Stimulated activated CD4-positive, alpha-beta T cell treated with anti-CD3 and anti-CD28 coated beads, Interleukin-4, amount 100 ng/mL, for 1 hour (primary cell): ENCODE measurements at regions not wholly inside any gene's neighbourhood (a gene's known extent, or its start where the extent isn't known, plus 50 kb on each side); places are given as distances from the start of the nearest gene placed in this dataset.
"Not testable (repeated sequence)": the region's sequence is repeated elsewhere in the genome, so short reads cannot be mapped to it uniquely, and the experiment has no call there.

Experiments used
- DNase-seq: peaks from one replicate; pipeline ENCODE4 v3.0.0-alpha.2; 2020

- no peak for DNase-seq
Measured at GRCh38 chr14:105581551-105582341, 55.4 kb downstream of the TMEM121 start.

DNA sequence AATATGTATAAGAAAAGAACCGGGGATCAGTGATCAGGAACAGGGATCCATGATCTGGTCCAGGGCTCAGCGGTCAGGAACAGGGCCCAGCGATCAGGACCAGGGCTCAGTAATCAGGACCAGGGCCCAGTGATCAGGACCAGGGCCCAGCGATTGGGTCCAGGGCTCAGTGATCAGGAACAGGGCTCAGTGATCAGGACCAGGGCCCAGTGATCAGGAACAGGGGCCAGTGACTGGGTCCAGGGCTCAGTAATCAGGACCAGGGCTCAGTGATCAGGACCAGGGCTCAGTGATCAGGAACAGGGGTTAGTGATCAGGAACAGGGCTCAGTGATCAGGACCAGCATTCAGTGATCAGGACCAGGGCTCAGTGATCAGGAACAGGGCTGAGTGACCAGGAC is 56.3 kb downstream of the TMEM121 start:
- no peak for DNase-seq

DNA sequence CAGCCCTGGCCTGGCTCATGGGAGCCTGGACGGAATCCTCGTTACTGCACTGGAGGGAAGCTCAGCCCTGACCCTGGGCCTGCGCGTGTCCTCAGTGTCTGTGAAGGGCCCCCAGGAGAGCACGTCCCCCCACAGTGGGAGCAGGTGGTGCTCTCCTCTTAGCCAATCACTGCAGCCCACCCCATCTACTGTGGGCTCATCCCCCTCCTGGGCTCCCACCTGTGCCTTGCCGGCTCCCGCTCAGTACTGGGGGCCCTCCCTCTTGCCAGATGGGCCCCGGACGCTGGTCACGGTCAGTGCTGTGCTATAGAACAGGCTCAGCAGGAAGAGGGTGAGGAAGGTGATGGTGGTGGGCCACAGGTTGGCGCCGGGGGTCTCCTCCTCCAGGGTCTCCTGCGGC is 57.5 kb downstream of the TMEM121 start:
- DNase-seq = not testable (repeated sequence)

DNA sequence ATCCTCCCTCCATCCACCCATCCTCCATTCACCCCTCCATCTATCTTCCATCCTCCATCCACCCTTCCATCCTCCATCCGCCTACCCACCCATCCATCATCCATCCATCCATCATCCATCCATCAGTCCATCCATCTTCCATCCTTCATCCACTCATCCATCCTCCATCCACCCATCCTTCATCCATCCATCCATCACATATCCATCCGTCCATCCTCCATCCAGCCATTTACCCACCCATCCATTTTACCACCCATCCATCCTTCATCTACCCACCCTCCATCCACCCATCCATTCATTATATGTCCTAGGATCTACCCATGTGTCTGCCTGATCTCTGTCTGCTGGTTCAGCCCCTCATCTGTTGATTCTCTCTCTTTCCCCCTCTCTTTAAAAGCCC is 58.9 kb downstream of the TMEM121 start:
- DNase-seq = not testable (repeated sequence)

GRCh38 chr14:105585722-105586121 is 59.3 kb downstream of the TMEM121 start:
- not testable (repeated sequence) for DNase-seq

GRCh38 chr14:105586144-105586872 is 59.9 kb downstream of the TMEM121 start:
- not testable (repeated sequence) for DNase-seq

- DNase-seq = not testable (repeated sequence)
Measured at GRCh38 chr14:105587034-105587433, 60.7 kb downstream of the TMEM121 start.

DNA sequence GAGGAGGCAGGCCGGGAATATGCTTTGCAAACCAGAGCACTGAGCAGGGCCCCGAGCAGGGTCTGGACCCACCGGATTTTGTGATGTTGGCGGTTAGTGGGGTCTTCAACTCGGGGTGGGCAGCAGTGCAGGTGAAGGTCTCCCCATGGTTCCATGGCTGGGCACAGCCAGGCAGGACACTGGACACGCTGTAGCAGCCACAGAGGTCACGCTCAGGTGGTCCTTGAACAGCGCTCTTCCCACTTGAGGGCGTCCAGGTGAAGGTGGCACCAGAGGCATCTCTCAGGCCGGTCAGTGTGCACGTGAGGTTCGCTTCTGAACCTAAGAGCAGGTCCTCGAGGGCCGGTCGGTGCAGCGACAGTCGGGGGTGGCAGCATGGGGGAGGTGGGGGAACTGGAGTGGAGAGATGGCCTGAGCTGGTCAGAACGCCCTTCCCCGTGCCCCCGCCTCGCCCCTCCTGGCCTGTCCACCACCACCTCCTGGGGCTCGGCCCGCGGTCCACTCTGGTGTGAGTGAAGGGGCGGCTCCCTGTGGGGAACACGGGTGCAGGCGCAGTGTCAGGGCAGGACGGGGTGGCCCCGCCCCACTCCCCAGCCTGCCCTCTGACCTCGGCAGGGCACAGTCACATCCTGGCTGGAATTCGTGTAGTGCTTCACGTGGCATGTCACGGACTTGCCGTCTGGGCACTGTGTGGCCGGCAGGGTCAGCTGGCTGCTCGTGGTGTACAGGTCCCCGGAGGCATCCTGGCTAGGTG is 61.3 kb downstream of the TMEM121 start:
- DNase-seq = not testable (repeated sequence)

DNA sequence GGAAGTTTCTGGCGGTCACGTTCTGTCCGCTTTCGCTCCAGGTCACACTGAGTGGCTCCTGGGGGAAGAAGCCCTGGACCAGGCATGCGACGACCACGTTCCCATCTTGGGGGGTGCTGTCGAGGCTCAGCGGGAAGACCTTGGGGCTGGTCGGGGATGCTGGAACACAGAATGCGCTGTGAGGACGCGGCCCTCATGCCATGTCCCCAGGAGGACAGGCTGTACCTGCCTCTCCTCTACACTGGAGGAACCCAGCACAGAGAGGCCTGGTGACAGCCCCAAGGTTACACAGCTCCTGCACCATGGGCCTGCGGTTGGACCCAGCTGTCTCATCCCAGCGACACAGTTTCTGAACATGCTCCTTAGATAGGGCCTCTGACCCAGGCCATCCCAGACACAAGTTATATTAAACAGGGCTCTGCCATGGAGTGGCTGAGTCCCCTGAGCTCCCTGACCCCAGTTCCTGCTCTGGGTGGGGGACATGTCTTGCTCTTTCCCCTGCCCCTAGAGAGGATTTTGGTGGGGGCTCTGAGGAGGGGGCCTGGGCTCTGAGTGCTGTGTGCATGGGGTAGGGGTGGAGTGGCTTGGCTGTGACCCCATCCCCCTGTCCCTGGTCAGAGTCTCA is 62.0 kb downstream of the TMEM121 start:
- DNase-seq = no peak

- DNase-seq = no peak
Measured at GRCh38 chr14:105589161-105589925, 63.0 kb downstream of the TMEM121 start.

GRCh38 chr14:105589926-105590185 is 63.5 kb downstream of the TMEM121 start:
- DNase-seq = not testable (repeated sequence)

DNA sequence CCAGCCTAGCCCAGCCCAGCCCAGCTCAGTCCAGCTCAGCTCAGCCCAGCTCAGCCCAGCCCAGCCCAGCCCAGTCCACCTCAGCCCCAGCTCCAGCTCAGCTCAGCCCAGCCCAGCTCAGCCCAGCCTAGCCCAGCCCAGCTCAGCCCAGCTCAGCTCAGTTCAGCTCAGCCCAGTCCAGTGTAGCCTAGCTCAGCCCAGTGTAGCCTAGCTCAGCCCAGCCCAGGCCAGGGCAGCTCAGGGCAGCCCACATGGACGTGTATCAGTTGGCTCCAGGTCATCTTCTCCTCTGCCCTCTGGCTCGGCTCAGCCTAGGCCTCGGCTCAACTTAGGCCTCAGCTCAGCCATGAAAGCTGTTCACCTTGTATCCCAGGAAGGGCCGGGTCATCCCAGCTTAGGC is 64.7 kb downstream of the TMEM121 start:
- no peak for DNase-seq

DNA sequence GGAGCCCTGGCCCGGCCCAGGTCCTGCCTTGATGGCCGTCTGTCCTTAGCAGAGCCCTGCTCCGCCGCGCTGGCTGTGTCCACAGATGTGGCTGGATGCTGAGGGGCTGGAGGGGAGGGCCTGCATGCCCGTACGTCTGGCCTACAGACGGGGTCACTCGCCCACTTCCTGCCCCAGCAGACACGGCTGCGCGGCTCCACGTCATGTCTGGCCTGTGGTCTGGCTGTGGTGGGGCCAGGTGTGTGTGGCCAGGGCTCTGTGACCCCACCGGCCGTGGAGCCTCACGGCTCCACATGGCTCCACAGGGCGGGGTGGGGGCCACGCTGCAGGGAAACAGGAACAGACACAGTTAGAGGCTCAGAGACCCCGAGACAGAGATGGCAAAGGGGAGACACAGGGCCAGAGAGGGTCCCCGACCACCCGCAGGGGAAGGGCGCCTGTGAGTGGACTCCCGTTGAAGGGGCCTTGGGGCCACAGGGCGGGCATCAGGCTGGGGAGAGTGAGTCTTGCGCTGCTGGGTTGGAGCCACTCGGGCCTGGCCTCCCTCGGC is 65.5 kb downstream of the TMEM121 start:
- DNase-seq = not testable (repeated sequence)

- DNase-seq = not testable (repeated sequence)
Measured at GRCh38 chr14:105592646-105593045, 66.3 kb downstream of the TMEM121 start.

DNA sequence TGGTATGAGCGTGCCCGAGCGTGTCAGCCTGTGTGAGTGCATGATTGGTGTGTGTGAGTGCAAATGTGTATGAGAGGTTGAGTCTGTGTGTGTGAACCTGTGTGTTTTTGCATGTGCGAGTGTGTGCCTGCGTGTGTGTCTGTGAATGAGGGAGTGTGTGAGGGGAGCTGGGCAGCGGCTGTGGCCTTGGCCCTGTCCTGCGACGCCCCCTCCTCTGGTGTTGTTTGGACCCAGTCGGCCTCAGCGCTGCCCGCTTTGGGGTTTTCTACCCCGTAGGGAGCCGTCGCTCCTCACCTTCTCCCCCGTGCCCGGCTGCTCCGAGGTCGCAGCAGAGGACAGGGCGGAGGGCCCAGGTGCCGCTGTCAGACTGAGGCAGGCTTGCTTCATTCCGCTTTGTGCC is 69.0 kb downstream of the TMEM121 start:
- DNase-seq = not testable (repeated sequence)

GRCh38 chr14:105596374-105596773 is 70.0 kb downstream of the TMEM121 start:
- not testable (repeated sequence) for DNase-seq

DNA sequence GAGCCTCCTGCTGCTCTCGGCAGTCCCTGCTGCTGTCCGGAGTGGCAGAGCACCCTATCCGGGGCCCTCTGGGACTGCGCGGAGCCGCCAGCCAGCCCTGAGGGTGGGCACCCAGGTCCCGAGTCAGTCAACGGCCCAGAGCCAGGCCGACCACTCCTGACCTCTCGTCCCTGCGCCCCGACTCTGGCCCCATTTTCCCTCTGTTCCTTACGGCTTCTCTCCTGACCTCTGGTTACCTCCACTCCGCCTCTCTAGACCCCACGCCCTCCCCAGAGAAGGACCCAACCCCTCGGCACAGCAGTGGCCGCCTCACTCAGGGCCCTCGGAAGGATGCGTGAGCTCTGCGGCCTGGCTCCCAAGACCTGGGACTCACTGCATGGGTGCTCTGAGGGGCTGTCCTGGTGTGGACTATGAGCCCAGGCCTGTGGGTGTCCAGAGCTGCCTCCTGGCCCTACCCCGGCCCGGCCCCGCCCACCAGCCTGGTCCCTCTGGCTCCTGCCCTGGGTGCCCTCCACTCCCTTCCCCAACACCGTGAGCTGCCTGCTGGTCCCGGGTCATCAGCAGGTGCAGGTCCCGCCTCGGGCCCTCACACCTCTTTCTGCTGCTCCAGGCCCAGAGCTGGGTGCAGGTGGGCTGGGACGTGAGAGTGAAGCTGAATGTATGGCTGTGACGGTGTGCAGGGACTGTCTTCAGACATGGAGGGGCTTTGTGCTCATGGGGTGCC is 71.8 kb downstream of the TMEM121 start:
- DNase-seq = not testable (repeated sequence)

DNA sequence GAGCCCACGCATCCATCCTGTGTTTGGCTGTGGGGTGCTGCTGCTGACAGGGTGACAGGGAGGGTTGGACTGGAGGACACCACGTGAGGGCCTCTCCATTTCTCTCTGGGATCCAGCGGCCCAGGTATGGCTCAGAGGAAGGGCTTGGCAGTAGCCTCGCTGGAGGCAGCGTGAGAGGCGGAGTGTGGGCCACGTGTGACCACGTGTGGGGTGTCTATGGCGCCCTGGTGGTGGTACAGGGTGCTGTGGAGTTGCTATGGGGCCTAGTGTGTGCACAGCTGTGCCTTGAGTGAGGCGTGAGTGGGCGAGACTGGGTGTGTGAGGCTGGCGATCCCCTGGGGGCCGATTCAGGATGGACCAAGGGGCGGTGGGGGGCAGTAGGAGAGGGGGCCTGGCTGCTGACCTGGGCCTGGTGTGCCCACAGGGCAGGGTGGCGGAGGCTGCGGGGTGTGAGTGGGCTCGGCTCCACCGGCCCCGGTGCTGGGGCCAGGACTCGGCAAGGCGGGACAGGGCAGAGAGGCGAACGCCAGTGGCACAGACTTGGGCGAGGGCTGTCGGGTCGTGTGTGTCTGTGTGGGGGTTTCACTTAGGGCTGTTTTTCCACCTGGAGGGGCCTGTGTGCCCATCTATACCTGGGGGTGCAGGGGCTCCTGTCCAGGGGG is 72.7 kb downstream of the TMEM121 start:
- not testable (repeated sequence) for DNase-seq

- DNase-seq = not testable (repeated sequence)
Measured at GRCh38 chr14:105600195-105600938, 74.0 kb downstream of the TMEM121 start.

DNA sequence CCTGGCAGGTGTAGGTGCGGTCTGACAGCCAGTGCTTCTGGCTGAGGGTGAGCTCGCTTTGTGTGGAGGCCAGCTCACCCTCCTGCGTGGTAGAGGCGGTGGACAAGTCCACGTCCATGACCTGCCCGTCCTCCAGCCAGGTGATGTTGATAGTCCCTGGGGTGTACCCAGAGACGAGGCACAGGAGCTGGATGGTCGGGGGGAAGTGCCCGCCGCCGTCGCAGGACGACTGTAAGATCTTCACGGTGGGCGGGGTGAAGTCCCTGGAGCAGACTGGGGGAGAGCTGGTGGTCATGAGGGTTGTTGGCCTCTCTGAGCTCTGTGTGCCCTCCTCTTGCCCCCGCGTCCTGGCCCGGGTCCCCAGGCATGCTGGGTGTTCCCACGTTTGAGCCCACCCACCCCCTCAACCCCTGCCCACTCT is 74.6 kb downstream of the TMEM121 start:
- no peak for DNase-seq
